HG03571 (cell line): ENCODE measurements at regions not wholly inside any gene's neighbourhood (a gene's known extent, or its start where the extent isn't known, plus 50 kb on each side); places are given as distances from the start of the nearest gene placed in this dataset.
"Not testable (repeated sequence)": the region's sequence is repeated elsewhere in the genome, so short reads cannot be mapped to it uniquely, and the experiment has no call there.

Experiments used
- ATAC-seq: cut with Tn5 transposase; IDR thresholded peaks from one replicate; pipeline ENCODE4 v1.9.1; 2021; ENCODE audit not compliant: unreplicated experiment

DNA sequence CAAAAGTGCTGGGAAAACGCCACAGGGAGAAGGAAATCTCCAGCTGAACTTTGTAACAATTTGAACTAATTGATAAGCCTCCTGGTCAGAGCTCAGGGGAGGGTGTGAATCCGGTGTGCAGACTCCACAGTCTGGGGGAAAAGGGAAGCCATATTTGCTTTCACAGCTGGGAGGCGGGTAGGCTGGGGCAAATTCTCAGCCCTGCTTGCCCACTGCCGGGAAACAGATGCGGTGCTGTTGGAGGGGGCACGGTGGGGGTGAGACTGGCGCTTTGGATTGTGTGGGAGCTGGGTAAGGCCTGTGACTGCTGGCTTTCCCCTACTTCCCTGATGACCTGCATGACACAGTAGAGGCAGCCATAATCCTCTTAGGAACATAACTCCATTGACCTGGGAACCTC is 134.8 kb downstream of the ADCYAP1 start:
- no peak for ATAC-seq

DNA sequence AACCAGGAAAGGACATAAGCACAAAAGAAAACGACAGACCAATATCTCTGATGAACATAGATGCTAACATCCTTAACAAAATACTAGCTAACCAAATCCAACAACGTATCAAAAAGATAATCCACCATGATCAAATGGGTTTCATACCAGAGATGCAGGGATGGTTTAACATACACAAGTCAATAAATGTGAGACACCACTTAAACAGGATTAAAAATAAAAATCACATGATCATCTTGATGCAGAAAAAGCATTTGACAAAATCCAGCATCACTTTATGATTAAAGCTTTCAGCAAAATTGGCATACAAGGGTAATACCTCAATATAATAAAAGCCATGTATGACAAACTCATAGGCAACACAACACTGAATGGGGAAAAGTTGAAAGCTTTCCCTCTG is 138.4 kb downstream of the ADCYAP1 start:
- ATAC-seq: not testable (repeated sequence)

- ATAC-seq: no peak
Observed at GRCh38 chr18:1045658-1046057, 141.0 kb downstream of the ADCYAP1 start.

DNA sequence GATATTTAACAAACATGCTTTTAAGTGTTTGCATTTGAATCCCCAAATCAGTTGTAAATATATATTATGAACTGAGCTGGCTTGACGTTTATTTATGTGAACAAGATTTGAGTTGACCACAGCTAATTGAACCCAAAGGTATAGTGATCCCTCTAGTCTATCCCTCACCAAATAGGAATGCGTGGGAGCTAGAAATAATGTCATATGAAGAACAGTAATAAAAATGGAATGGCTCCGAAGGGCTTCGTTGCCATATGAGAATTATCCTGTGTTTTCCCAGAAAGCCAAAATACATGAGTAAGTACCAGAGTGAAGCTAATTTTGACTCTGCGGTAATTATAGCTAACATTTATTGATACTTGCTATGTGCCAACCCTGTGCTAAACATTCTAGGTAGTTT is 142.7 kb downstream of the ADCYAP1 start:
- ATAC-seq: no peak

DNA sequence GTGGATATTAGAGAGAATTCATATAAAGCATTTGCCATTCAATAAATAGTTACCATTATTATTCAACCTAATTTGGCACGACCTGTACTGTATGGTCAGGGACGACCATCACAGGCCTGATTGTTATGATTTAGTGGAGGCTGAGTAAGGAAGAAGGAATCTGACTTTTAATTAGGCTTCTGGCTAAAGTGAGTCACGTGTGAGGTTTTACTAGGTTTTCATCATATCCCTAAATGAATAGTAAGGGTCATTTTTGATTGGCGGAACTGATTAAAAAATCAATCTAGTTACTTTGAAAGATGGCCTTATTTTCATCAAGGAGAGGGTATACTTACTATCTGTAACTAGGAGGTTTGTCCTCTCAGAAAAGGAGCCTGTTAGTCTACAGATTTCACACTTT is 143.4 kb downstream of the ADCYAP1 start:
- ATAC-seq: no peak

- ATAC-seq: no peak
Observed at GRCh38 chr18:1049173-1049572, 144.5 kb downstream of the ADCYAP1 start.

DNA sequence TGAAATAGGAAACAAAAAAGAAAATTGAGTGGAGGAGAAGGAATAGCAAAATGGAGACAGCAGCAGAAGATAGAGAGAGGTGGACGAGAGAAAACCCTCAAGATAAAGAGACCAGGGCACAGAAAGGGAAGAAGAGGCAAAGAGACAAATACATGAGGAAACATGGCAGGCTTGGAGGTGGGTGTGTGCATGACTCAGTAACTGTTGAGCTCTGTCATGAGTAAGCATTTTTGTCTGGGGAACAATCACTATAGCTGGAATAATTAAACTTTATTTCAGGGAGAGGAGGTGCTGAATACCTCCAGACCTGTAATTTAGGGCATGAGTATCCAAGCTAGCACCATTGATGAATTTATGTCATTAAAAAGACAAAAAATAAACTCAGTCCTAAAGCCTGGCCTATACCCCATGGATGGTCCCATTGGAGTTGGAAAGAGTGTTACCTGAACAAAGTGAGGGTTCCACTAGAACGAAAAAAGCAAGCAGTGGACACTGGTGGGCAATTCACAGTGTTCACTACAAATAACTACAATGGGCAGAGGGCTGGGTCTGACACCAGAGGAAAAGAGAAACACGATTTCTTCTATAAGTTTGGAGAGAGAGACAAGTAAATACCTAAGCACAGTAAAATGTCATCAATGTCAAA is 145.5 kb downstream of the ADCYAP1 start:
- ATAC-seq: no peak

DNA sequence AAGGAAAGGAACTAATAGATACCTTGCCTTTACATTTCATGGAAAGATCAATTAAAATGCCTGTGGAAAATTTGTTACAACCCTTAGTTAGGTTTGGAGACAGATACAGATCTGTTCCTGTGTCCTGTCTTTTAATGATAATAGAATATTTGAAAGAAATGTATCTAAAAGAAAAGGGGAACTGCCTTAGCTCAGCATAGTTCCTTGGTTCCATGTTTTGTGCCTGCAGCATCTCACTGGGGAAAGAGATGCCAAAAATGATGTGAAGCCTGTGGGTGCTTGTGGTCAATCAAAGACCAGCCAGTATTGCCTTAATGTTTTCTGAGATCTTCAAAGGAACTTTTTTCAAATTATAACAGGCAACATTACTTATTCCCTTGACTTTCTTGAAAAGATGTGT is 147.6 kb downstream of the ADCYAP1 start:
- no peak for ATAC-seq

- no peak for ATAC-seq
Observed at GRCh38 chr18:1053331-1054315, 149.0 kb downstream of the ADCYAP1 start.

GRCh38 chr18:1056404-1056803 is 151.7 kb downstream of the ADCYAP1 start:
- no peak for ATAC-seq

GRCh38 chr18:1057367-1057766 is 152.7 kb downstream of the ADCYAP1 start:
- ATAC-seq: no peak

DNA sequence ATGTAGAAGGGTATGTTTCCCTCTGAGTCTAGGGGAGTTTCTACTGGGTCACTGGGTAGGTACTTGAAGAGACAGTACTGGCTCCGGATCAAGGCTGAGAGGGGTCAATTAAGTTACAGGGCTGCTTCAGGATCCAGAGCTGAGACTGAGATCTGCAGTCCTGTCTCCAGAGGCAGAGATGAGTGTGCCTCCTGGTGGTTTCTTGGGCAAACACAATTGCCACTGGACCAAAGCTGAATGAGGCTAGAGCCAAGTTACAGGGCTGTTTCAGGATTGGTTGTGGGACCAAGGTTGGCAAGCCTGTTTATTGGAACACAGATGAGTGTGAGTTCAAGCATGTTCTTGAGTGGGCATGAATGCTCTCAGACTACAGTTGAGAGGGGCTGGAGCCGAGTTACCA is 157.9 kb downstream of the ADCYAP1 start:
- no peak for ATAC-seq

- ATAC-seq: no peak
Observed at GRCh38 chr18:1075322-1075721, 170.7 kb downstream of the ADCYAP1 start.

GRCh38 chr18:1075876-1076275 is 171.2 kb downstream of the ADCYAP1 start:
- ATAC-seq: no peak

GRCh38 chr18:1078301-1078700 is 173.6 kb downstream of the ADCYAP1 start:
- no peak for ATAC-seq

DNA sequence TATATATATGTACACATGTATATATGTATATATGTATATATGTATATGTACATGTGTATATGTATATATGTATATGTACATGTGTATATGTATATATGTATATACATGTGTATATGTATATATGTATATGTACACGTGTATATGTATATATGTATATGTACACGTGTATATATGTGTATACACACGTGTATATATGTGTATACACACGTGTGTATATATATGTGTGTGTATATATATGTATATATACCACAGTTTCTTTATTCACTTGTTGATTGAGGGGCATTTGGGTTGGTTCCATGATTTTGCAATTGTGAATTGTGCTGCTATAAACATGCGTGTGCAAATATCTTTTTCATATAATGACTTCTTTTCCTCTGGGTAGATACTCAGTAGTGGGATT is 179.0 kb downstream of the ADCYAP1 start:
- not testable (repeated sequence) for ATAC-seq

- ATAC-seq: no peak
Observed at GRCh38 chr18:1090758-1091157, 186.1 kb downstream of the ADCYAP1 start.

DNA sequence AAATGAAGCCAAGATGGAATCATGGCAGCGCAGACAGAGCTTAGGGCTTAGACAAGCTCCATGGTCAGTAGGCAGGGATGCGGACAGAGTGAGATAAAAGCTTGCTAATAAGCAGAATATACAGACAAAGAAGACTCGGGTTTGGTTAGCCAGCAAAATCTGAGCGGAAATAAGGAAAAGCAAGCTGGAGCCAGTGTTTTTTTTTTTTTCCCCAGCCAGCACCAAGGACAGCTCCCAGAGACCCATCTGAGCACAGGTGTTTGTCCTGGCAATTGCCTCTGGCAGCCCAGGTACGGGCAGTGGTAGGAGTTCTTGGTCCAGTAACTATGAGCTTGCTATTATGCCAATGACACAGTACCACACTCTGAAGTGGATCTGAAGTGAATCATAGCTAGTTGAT is 187.6 kb downstream of the ADCYAP1 start:
- no peak for ATAC-seq

- ATAC-seq: no peak
Observed at GRCh38 chr18:1094409-1094808, 189.7 kb downstream of the ADCYAP1 start.

GRCh38 chr18:1097991-1098735 is 193.5 kb downstream of the ADCYAP1 start:
- not testable (repeated sequence) for ATAC-seq

GRCh38 chr18:1102848-1103247 is 198.2 kb downstream of the ADCYAP1 start:
- no peak for ATAC-seq

DNA sequence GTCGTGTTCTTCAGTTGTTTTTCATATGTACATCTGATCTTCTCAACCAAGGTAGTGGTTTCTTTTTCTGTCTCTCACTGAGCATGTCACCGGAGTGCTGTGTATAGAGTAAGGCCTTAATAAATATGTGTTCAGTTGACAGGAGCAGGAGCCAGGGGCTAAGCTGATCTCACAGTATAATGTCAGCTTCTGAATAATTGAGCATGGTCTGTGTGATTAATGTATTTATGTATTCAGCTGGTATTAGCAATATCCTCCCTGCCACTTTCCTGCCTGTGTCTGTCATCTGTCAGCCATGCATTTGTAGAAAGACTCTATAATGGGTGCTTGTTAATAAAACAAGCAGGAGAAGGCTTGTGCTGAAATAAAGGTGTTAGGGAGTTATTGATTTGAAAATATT is 198.9 kb downstream of the ADCYAP1 start:
- ATAC-seq: no peak
